ENCODE measurements at regions not wholly inside any gene's neighbourhood (a gene's known extent, or its start where the extent isn't known, plus 50 kb on each side); places are given as distances from the start of the nearest gene placed in this dataset.

DNA sequence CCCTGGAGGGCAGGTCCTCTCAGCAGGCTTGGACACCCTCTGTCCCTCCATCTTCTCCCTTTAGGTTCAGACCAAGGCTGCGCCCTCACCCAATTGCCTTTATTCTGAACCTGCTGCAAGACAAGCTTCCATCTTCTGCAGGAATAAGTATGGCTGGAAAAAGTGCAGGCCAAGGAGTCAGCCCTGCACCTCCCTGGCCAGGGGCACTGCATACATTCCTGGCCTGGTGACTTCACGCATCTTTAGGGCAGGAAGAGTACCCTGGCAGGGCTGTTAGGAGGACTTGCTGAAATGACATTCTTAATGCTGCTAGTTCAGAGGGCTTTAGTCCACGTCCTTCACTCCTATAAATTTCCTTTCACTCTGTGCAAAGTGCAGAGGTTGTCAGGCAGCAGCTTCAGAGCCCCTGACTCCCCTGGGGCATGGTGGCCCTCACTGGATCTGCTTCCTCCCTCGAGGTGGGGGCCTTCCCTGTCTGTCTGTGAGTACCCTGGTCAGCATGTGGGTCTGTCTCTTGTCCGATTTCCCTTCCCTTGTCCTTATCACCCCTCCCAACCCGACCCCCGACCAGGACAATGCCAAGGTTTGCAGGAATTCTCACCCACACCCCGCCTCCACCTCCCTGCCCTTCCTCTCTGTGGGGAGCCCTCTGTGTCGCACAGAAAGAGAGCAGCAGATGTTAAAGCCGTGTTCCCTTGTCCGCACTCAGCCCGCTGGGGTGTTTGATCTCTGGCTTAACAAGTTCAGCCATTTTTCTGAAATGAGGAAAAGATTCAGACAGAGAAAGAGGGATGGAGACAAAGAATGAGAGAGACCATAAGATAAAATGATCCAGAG is 124.5 kb upstream of the SYT13 start:
- TF ChIP-seq GABPA (IDR thresholded peaks at IDR 0.05; ENCODE audit: low read depth) (no peak), POLR2AphosphoS5 (IDR thresholded peaks at IDR 0.05; ENCODE audit: low read depth) (no peak), SPI1 (IDR thresholded peaks at IDR 0.05; ENCODE audit: borderline replicate concordance, low read depth) (no peak)
- TF ChIP-seq, protein P1, sequence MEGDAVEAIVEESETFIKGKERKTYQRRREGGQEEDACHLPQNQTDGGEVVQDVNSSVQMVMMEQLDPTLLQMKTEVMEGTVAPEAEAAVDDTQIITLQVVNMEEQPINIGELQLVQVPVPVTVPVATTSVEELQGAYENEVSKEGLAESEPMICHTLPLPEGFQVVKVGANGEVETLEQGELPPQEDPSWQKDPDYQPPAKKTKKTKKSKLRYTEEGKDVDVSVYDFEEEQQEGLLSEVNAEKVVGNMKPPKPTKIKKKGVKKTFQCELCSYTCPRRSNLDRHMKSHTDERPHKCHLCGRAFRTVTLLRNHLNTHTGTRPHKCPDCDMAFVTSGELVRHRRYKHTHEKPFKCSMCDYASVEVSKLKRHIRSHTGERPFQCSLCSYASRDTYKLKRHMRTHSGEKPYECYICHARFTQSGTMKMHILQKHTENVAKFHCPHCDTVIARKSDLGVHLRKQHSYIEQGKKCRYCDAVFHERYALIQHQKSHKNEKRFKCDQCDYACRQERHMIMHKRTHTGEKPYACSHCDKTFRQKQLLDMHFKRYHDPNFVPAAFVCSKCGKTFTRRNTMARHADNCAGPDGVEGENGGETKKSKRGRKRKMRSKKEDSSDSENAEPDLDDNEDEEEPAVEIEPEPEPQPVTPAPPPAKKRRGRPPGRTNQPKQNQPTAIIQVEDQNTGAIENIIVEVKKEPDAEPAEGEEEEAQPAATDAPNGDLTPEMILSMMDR (IDR thresholded peaks at IDR 0.05; ENCODE audit: insufficient read depth, low read length) = no peak
- TF ChIP-seq, protein P2, sequence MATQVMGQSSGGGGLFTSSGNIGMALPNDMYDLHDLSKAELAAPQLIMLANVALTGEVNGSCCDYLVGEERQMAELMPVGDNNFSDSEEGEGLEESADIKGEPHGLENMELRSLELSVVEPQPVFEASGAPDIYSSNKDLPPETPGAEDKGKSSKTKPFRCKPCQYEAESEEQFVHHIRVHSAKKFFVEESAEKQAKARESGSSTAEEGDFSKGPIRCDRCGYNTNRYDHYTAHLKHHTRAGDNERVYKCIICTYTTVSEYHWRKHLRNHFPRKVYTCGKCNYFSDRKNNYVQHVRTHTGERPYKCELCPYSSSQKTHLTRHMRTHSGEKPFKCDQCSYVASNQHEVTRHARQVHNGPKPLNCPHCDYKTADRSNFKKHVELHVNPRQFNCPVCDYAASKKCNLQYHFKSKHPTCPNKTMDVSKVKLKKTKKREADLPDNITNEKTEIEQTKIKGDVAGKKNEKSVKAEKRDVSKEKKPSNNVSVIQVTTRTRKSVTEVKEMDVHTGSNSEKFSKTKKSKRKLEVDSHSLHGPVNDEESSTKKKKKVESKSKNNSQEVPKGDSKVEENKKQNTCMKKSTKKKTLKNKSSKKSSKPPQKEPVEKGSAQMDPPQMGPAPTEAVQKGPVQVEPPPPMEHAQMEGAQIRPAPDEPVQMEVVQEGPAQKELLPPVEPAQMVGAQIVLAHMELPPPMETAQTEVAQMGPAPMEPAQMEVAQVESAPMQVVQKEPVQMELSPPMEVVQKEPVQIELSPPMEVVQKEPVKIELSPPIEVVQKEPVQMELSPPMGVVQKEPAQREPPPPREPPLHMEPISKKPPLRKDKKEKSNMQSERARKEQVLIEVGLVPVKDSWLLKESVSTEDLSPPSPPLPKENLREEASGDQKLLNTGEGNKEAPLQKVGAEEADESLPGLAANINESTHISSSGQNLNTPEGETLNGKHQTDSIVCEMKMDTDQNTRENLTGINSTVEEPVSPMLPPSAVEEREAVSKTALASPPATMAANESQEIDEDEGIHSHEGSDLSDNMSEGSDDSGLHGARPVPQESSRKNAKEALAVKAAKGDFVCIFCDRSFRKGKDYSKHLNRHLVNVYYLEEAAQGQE (IDR thresholded peaks at IDR 0.05; ENCODE audit: insufficient replicate concordance, low read depth) = no peak
- Histone ChIP-seq H3K27ac (replicated peaks) (no peak overlapping the region), H3K4me3 (replicated peaks; ENCODE audit: insufficient read depth, low read length) (no peak overlapping the region), H3K27me3 (ENCODE audit: insufficient read depth, poor library complexity, severe bottlenecking) (peaks cover 9% of the 10 kb centered on the region)
- DNase-seq (ENCODE audit: low read depth in 1 of 2, low spot score in 1 of 2) = no peak

DNA sequence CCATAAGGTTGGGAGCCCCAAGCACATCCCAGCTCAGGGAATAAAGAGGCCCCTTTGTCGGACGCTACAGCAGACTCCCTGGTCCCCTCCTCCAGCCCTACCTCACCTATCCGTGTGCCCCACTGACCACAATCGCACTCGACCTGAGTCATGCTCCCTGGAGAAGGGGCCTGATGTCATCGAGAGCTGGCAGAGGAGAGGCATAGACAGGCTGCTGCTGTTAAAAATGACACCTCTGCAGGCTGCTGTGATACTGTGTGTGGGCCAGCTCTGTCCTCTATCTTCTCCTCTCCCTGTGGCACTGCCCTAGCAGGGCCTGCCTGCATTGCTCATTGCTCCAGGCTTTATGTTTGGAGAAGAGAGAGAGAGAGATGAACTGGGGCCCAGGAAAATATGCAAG is 123.4 kb upstream of the SYT13 start:
- DNase-seq (ENCODE audit: low read depth in 1 of 2, low spot score in 1 of 2) = no peak
- H3K4me3 ChIP-seq (replicated peaks; ENCODE audit: insufficient read depth, low read length) = no peak overlapping the region
- peaks cover 9% of the 10 kb centered on the region for H3K27me3 ChIP-seq (ENCODE audit: insufficient read depth, poor library complexity, severe bottlenecking)
- no peak for TF ChIP-seq GABPA (IDR thresholded peaks at IDR 0.05; ENCODE audit: low read depth)
- no peak for TF ChIP-seq SPI1 (IDR thresholded peaks at IDR 0.05; ENCODE audit: borderline replicate concordance, low read depth)
- TF ChIP-seq, protein P1 (IDR thresholded peaks at IDR 0.05; ENCODE audit: insufficient read depth, low read length) = no peak
- TF ChIP-seq, protein P2 (IDR thresholded peaks at IDR 0.05; ENCODE audit: insufficient replicate concordance, low read depth) = no peak
- TF ChIP-seq POLR2AphosphoS5 (IDR thresholded peaks at IDR 0.05; ENCODE audit: low read depth) = no peak
- H3K27ac ChIP-seq (replicated peaks) = no peak overlapping the region

DNA sequence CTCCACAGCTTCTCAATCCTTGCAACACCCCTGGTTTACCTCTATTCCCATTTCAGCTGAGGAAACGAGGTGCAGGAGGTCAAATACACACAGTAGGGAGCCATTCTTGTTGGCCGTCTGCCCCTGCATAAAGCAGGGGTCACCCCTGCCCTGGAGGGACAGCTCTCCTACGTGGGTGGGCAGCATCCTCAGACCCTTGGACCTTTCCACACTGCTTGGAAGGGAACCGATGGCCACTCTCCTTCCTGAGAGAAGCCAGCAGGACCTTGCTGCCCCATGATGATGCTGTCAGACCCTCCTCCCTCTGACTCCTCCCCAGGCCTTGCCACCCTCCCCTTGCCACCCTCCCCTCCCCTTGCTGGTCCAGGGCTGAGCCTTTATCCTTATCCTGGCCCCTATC is 121.1 kb upstream of the SYT13 start:
- peaks cover 8% of the 10 kb centered on the region for H3K27me3 ChIP-seq (ENCODE audit: insufficient read depth, poor library complexity, severe bottlenecking)
- TF ChIP-seq POLR2AphosphoS5 (IDR thresholded peaks at IDR 0.05; ENCODE audit: low read depth) (no peak), GABPA (IDR thresholded peaks at IDR 0.05; ENCODE audit: low read depth) (no peak), SPI1 (IDR thresholded peaks at IDR 0.05; ENCODE audit: borderline replicate concordance, low read depth) (no peak)
- TF ChIP-seq, protein P2 (IDR thresholded peaks at IDR 0.05; ENCODE audit: insufficient replicate concordance, low read depth) = no peak
- TF ChIP-seq, protein P1 (IDR thresholded peaks at IDR 0.05; ENCODE audit: insufficient read depth, low read length) = no peak
- H3K4me3 ChIP-seq (replicated peaks; ENCODE audit: insufficient read depth, low read length) = no peak overlapping the region
- no peak for DNase-seq (ENCODE audit: low read depth in 1 of 2, low spot score in 1 of 2)
- H3K27ac ChIP-seq (replicated peaks) = no peak overlapping the region

Measured in HL-60 (cell line).